ENCODE measurements at regions not wholly inside any gene's neighbourhood (a gene's known extent, or its start where the extent isn't known, plus 50 kb on each side); places are given as distances from the start of the nearest gene placed in this dataset.
"Not testable (repeated sequence)": the region's sequence is repeated elsewhere in the genome, so short reads cannot be mapped to it uniquely, and the experiment has no call there.

GRCh38 chr4:108453366-108453765 is 167.0 kb upstream of the RPL34 start:
- no peak for DNase-seq

DNA sequence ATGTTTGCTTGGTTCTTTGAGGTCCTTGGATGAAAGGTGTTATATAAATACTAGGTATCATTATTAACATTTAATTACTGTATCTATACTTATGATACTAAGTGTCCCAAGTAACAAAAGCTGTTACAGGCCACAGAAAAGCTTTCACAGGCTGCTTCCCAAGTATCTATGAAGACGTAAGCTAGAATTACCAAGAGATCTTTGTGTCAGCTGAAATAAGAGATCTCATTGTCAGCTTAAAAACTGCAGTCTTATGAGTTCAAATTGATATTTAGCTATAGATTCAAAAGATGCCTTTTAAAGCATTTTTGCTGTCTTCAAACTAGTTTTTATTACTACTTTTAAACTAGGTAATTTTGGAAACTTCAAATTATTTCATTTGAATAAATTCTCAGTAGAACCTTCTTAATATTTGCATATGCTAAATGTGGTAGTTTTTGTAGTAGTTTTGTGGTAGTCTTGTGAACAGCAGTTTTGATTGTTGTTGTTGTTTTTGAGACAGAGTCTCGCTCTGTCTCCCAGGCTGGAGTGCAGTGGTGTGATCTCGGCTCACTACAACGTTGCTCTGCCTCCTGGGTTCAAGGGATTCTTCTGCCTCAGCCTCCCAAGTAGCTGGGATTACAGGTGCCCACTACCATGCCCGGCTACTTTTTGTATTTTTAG is 170.0 kb upstream of the RPL34 start:
- no peak for DNase-seq

DNA sequence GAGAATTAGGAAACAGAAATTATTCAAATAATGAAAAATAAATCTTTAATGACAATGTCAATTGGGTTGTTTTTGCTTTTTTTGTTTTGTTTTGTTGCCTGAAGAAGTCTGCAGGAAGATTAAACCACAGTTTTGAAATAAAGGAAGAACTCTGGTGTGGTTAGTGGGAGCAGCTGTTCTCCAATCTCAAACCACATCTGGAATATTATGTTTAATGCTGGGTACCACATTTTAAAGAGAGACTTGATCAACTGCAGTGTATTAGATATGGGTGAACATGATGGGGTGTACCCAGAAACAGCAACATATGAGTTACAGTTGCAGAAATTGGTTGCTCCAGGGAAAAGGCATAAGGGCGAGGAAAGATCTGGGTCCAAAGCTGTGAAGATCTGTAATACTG is 171.2 kb upstream of the RPL34 start:
- DNase-seq, result no peak

GRCh38 chr4:108446556-108446955 is 173.8 kb upstream of the RPL34 start:
- DNase-seq, result no peak

DNA sequence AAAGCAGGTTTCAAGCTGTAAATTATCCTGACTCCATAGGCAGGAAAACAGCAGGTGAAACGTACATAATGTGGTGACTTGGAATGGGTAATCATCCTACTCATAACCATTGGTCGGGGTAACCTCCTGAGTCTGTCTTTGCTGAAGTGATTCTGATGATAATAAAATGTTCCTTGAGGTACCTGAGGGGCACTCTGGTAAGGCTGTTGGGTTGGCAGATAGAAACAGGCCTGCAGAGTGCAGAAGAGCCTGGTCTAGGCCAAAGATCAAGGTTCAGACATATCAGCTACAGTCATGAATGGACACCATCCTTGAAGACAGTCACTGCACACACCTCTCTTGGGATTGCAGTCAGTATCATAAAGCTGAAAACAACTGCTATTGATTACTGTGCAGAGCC is 174.7 kb upstream of the RPL34 start:
- no peak for DNase-seq

DNA sequence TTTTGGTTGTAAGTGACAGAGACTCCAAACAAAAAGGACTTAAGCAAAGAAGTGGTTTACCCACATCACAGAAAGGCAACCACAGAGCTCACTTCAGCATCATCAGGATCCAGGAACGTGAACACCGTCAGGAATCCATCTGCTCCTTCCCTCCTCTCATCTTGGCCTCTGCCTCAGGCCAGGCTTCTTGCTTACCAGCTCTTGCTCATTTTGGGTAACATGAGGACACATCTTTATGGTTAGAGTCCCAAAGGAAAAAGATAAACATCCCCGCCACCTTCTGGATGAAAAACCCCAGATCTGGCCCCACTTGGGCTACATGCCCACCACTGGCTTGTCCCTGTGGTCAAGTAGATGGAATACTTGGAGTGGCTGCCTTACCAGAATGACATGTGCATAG is 176.8 kb upstream of the RPL34 start:
- no peak for DNase-seq

GRCh38 chr4:108433832-108434231 is 186.5 kb upstream of the RPL34 start:
- DNase-seq, result no peak

GRCh38 chr4:108433394-108433793 is 187.0 kb upstream of the RPL34 start:
- DNase-seq, result not testable (repeated sequence)

GRCh38 chr4:108432418-108432817 is 188.0 kb upstream of the RPL34 start:
- DNase-seq, result no peak

DNA sequence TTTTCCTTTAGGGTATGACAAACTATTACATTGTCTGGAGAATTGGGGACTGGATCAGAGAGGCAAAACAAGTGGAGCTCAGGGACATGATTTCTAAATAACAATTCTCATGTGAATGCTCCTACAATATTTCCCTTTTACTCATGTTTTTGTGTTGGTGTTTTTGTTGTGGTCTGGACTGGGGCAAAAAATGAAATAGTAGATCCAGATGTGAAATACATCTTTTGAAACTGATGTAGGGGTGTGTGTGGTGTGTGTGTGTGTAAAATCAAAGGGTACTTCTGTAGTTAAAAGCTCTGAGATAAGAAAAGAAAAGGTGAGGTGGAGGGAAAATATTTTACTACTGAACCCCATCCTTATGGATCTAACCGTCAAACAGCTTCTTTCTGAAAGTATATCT is 188.4 kb upstream of the RPL34 start:
- no peak for DNase-seq

GRCh38 chr4:108430921-108431320 is 189.5 kb upstream of the RPL34 start:
- no peak for DNase-seq

DNA sequence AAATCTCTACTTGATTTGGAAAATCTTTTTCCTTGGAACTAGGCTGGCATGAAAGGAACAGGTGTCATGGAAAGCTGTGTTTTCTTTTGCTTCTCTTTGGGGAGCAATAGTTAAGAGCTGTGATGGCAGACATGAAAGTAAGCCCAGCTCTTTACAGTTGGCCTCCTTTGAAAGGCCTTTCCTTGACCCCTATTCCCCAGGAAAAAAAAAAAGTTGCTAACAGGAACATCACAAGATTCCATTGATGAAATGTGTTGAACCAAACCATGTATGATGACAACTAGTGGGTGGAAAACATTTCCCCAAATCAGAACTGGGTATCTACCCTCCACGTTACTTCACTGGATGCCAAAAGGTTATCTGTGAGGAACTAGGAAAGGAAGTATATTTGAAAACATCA is 190.7 kb upstream of the RPL34 start:
- DNase-seq, result no peak

GRCh38 chr4:108428923-108429322 is 191.5 kb upstream of the RPL34 start:
- DNase-seq, result no peak

DNA sequence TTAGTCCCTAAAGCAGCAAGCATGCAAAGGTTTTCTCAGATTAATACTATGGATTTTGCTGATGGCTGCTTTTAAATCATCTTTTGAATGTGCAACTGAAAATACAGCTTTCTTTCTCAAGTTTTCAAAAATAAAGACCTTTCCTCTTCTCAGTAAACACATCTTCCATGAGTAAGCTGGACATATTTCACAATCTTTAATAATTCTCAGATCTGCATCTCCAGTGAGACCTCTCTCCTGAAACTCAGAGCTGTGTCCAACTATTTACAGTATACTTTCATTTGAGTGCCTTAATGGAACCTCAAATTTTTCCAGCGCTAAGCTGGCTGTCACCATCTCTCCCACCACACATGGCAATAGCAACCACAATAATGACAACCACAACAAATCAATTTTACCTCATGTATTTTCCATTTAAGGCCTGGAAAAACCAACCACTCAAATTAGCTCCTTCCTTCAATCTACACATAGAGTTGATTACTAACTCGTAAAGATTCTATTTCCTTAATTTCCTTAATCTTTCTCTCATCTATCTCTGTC is 192.4 kb upstream of the RPL34 start:
- DNase-seq, result no peak

DNA sequence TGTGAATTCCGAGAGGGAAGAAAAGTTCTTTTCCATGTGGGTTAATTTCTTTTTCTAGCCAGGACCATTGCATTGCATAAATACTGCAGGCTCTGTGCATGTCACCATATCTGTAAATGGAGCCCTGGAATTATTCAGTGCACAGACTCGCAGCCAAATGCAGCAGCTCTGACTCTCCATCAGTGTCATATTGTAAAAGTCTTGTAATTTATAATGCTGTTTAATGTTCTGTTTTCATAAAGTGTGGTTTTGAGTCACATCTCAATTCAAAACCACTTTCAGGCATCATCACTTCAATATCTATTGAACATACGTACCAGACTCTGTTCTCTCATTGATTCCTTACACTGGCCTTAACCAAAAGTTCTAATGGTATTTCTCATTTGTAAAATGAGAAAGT is 193.9 kb upstream of the RPL34 start:
- no peak for DNase-seq

DNA sequence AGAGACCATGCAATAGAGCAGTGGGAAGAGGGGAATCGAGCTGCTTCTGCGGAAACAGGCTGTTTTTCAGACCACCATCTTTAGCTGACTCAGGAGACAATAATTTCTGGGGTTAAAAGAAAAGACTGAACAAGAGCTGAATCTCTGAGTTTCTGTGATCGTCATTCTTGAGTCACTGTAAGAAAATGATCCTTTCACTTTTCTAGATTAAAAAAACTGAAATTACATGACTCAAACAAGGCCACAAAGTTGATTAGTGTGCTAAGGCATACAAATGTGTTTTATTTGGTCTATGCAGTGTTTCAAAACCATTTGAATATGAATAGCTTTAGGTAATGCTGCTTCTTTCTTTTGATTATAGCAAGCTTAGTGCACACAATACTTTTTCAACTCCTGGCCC is 194.4 kb upstream of the RPL34 start:
- DNase-seq, result no peak

DNA sequence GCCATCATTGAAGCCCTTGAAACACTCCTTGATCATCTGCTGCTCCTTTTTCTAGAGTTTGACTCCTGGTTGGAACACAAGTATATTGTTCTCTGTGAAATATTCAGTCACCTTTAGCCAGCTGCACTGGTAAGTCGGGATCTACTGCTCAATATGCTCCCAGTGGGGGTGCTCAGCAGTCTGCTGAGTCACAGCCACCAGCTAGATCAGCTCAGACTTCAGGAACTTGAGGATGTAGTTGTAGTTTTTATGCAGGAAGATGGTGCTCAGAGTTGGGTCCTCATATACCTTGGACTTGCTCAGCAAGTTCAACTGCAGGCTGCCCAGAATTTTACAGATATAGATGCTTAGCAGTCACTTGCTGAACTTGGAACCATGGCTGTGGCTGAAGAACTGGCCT is 202.5 kb upstream of the RPL34 start:
- no peak for DNase-seq

- DNase-seq, result no peak
Measured at GRCh38 chr4:108416831-108417230, 203.5 kb upstream of the RPL34 start.

DNA sequence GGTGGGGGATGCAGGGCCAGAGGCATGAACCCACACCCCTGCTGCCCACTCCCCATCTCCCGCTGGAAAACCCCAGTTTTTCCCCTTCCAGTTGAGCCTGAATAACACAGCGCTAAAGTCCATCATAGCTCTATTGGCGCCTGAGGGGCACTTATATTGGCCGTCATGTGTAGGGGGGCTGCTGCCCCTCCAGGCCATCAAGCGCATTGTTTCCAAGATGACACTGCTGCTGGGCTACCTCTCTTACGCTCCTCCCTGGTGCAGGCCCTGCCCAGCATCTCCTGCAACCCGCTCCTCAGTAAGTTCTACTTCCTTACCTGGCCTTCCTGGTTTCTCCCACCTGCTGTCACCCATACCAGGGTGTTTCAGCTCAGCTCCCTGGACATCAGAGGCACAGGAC is 205.0 kb upstream of the RPL34 start:
- no peak for DNase-seq

- DNase-seq, result no peak
Measured at GRCh38 chr4:108411836-108412235, 208.5 kb upstream of the RPL34 start.

- DNase-seq, result not testable (repeated sequence)
Measured at GRCh38 chr4:108409691-108410090, 210.7 kb upstream of the RPL34 start.

- DNase-seq, result no peak
Measured at GRCh38 chr4:108405586-108405985, 214.8 kb upstream of the RPL34 start.

GRCh38 chr4:108400309-108400708 is 220.1 kb upstream of the RPL34 start:
- DNase-seq, result no peak

DNA sequence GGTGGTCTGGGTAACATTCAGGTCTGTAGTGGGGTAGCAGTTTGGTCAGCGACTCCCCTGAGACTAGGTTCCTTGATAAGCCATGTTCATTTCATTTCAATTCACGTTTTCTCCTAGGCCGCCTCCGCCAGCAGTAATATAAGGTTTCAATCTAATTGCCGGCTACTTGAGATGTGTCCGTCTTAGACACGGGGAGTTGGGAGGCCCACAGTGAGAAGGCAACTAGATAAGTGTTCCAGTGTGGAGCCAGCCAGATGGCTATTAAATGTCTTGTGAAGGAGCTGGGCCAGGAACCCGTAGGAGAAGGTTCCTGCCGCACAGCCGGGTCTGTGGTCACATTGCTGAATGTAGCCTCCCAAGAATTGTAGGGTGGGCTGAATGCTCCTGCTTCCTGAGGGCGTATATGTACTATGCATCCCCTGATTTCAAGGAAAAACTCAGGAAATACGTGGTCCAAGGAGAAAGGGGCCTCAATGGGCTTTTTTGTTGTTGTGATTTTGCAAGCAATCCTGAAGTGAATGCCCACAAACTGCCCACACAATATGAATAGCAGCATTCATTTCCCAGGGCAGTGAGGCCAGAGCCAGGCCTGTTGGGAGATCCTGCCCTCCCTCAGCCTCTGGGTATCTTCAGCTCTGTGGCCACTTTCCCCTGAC is 220.6 kb upstream of the RPL34 start:
- DNase-seq, result no peak

GRCh38 chr4:108398836-108399235 is 221.5 kb upstream of the RPL34 start:
- DNase-seq, result no peak
